Omental fat pad (tissue), 3 donors: ENCODE measurements at regions not wholly inside any gene's neighbourhood (a gene's known extent, or its start where the extent isn't known, plus 50 kb on each side); places are given as distances from the start of the nearest gene placed in this dataset.

ENCODE experiments used
- ATAC-seq: fragments of 150-250 bp; one replicate; pipeline ENCODE4 v1.9.1; 2016; ENCODE audit warnings: mild to moderate bottlenecking, moderate library complexity; ENCODE audit not compliant: low FRiP score
- DNase-seq: peaks from one replicate; pipeline ENCODE4 v3.0.0-alpha.2; 2019; ENCODE audit warnings: low spot score
- TF ChIP-seq, protein P1 (sequence below), 3 donors: fragments of 450-650 bp; IDR thresholded peaks; one replicate each; pipeline ENCODE4 v1.5.1; 2016 to 2017; ENCODE audit warnings: antibody characterized with exemption in 3 of 3, mild to moderate bottlenecking in 3 of 3, moderate library complexity in 2 of 3

DNA sequence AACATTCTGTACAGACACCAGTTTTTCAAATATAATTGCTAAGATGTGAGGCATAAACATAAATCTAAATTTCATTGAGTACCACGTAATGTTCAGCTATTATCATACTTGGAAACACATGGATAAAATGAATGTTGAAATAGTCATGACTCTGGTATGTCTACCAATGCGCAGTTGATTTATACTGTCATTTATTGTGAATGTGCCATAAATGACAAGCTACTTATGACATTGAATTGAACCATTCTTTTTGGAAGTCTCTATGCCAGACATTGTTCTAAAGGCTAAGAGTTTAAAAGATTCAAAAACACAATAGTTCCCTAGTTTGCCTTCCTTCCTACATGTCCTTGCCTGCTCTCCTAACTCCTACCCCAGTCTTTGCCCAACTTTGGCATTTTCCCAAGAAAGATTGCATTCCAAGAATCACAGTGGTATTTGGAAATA lies 96.6 kb upstream of the DMD start:
- DNase-seq (no peak), ATAC-seq (peak; percentile 71)
- TF ChIP-seq, protein P1, sequence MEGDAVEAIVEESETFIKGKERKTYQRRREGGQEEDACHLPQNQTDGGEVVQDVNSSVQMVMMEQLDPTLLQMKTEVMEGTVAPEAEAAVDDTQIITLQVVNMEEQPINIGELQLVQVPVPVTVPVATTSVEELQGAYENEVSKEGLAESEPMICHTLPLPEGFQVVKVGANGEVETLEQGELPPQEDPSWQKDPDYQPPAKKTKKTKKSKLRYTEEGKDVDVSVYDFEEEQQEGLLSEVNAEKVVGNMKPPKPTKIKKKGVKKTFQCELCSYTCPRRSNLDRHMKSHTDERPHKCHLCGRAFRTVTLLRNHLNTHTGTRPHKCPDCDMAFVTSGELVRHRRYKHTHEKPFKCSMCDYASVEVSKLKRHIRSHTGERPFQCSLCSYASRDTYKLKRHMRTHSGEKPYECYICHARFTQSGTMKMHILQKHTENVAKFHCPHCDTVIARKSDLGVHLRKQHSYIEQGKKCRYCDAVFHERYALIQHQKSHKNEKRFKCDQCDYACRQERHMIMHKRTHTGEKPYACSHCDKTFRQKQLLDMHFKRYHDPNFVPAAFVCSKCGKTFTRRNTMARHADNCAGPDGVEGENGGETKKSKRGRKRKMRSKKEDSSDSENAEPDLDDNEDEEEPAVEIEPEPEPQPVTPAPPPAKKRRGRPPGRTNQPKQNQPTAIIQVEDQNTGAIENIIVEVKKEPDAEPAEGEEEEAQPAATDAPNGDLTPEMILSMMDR (IDR thresholded peaks at IDR 0.05): no peak

DNA sequence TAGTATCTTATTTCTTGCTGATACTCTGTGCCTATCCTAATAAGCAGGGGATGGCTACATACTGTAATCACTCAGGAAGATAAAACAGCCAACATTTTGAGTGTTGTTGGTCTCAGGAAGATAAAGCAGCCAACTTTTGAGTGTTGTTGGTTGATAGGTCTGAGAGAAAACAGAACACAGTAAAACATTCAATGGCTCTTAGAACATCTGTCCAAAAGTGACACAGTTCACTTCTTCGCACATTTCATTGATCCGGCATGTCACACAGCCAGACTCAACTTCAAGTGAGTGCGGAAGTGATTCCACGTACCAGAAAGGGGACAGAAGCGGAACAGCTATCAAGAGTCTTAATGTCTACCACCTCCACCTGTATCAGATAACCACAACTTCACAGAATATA lies 87.3 kb upstream of the DMD start:
- DNase-seq: no peak
- TF ChIP-seq, protein P1 (IDR thresholded peaks at IDR 0.05): no peak
- ATAC-seq: no peak

DNA sequence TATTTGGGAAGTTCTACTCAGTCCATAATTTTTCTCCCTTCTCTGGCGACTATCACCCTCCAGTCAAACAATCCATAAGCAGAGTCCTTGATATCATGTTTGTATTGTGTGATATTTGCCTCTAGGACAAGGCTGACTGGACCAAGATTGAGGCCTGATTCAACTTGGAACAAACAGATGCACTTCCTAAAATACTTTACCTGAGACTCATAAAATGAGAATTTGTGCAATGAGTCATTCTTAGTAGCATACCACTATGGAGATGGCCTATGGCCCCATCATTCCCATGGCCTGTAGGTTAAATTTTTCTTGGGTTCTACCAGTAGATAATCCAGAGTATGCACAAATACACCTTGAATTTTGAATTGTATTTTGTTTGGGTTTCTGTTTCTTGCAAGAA lies 74.2 kb upstream of the DMD start:
- DNase-seq (no peak), ATAC-seq (no peak)
- TF ChIP-seq, protein P1 (IDR thresholded peaks at IDR 0.05): no peak

DNA sequence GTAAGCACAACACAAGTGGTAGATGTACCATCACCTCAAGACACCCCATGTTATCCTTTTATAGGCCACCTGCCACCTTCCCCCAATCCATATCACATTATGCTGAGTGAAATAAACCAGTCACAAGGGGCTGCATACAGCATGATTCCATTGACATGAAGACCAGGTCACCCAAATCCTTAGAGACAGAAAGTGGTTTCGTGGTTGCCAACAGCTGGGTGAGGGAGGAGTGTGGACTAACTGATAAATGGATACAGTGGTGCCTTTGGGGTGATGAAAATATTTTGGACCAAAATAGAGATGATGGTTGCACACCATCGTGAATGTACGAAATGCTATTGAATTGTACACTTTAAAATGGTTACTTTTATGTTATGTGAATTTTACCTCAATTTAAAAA lies 65.7 kb upstream of the DMD start:
- TF ChIP-seq, protein P1 (IDR thresholded peaks at IDR 0.05): no peak
- ATAC-seq (no peak), DNase-seq (no peak)

DNA sequence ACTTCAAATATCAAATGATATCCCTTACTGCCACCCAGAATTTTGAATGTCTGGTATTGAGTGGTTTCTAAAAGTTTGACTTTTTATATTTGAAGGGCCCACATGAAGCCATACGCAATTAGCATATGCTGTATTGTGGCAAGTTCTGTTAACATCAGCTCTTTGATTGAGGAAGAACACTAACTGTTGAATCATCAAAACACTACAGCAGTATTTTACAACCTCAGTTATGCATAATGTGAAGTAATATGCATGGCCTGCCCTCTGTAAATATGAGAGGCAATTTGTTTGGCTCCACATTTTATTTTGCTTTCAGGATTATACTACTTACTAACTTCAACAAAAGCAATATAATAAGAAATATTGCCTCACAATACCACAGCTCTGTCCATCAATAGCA lies 62.2 kb upstream of the DMD start:
- TF ChIP-seq, protein P1 (IDR thresholded peaks at IDR 0.05): no peak

DNA sequence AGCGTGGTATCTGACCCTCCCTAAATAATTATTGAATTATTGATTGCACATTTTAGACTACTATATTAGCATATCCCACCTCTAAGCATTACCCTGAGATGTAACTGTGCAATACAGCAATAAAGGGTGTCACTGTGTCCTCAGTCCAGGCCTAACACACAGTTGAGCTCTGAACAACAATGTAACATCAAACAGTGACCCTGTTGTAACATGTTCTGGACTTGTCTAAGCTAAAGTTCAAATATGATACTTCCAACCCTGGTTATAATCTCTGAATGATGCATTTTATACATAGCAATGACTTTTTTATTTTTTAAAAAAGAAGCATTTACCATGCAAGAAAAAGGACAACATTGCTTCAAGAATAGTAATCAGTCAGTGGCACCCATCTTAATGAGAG lies 61.6 kb upstream of the DMD start:
- DNase-seq (no peak), ATAC-seq (no peak)
- TF ChIP-seq, protein P1 (IDR thresholded peaks at IDR 0.05): no peak

More for the DNA sequence above, 62.2 kb upstream of the DMD start:
- ATAC-seq (no peak), DNase-seq (no peak)
